Thoracic aorta (tissue), 2 donors: ENCODE measurements at regions not wholly inside any gene's neighbourhood (a gene's known extent, or its start where the extent isn't known, plus 50 kb on each side); places are given as distances from the start of the nearest gene placed in this dataset.

Experiments used
- ATAC-seq: fragments of 150-250 bp; one replicate; pipeline ENCODE4 v1.8.0; 2017; ENCODE audit warnings: low read depth; ENCODE audit not compliant: insufficient number of reproducible peaks, low FRiP score
- DNase-seq: peaks from one replicate; pipeline ENCODE4 v3.0.0-alpha.2; 2020; ENCODE audit warnings: low spot score
- H3K27ac ChIP-seq, 2 donors: fragments of 200-600 bp; sonication (generic); 1 replicate in 1 of 2; 2 replicates in 1 of 2; pipeline ENCODE4 v1.5.1; 2016; ENCODE audit warnings: mild to moderate bottlenecking in 2 of 2, moderate library complexity in 2 of 2
- H3K27me3 ChIP-seq: fragments of 200-600 bp; sonication (generic); replicated peaks from 2 replicates; pipeline ENCODE4 v1.6.0; 2016; ENCODE audit warnings: mild to moderate bottlenecking; ENCODE audit not compliant: insufficient read depth
- H3K36me3 ChIP-seq: fragments of 200-600 bp; sonication (generic); one replicate; pipeline ENCODE4 v1.5.1; 2016
- H3K4me1 ChIP-seq, 2 donors: fragments of 200-600 bp; sonication (generic); 1 replicate in 1 of 2; 2 replicates in 1 of 2; pipeline versions ENCODE4 v1.5.1 to v1.6.0; 2016; ENCODE audit warnings: low read depth in 2 of 2, mild to moderate bottlenecking in 1 of 2; ENCODE audit not compliant: control insufficient read depth in 1 of 2
- H3K4me3 ChIP-seq: fragments of 200-600 bp; sonication (generic); 2 replicates; pipeline ENCODE4 v1.5.1; 2016; ENCODE audit warnings: mild to moderate bottlenecking
- H3K9me3 ChIP-seq: fragments of 200-600 bp; sonication (generic); 2 replicates; pipeline ENCODE4 v1.5.1; 2016
- CTCF ChIP-seq: fragments of 200-600 bp; sonication (generic); IDR thresholded peaks from one replicate; pipeline ENCODE4 v1.5.1; 2019; ENCODE audit warnings: antibody characterized with exemption

- H3K4me3 ChIP-seq, result no peak overlapping the region
- no peaks in the 10 kb centered on the region for H3K4me1 ChIP-seq
- no peaks in the 10 kb centered on the region for H3K9me3 ChIP-seq
- H3K27ac ChIP-seq, result no peak overlapping the region
- ATAC-seq, result no peak
- no peak for DNase-seq
- H3K27me3 ChIP-seq, result no peaks in the 10 kb centered on the region
- TF ChIP-seq CTCF, result no peak
- H3K36me3 ChIP-seq, result no peaks in the 10 kb centered on the region
These were observed 381.9 kb downstream of the OTUD1 start for GRCh38 chr10:23820792-23821191.

- H3K27ac ChIP-seq, result no peak overlapping the region
- no peaks in the 10 kb centered on the region for H3K9me3 ChIP-seq
- no peaks in the 10 kb centered on the region for H3K4me1 ChIP-seq
- DNase-seq (no peak), ATAC-seq (no peak)
- H3K36me3 ChIP-seq, result no peaks in the 10 kb centered on the region
- no peak overlapping the region for H3K4me3 ChIP-seq
- no peak for TF ChIP-seq CTCF
- no peaks in the 10 kb centered on the region for H3K27me3 ChIP-seq
These were observed 384.1 kb upstream of the KIAA1217 start for GRCh38 chr10:23824822-23825221.

- ATAC-seq, result no peak
- TF ChIP-seq CTCF, result no peak
- no peaks in the 10 kb centered on the region for H3K9me3 ChIP-seq
- DNase-seq, result no peak
- no peaks in the 10 kb centered on the region for H3K27me3 ChIP-seq
- H3K4me1 ChIP-seq, result no peaks in the 10 kb centered on the region
- no peaks in the 10 kb centered on the region for H3K36me3 ChIP-seq
- H3K4me3 ChIP-seq, result no peak overlapping the region
- H3K27ac ChIP-seq, result no peak overlapping the region
These were observed 382.5 kb upstream of the KIAA1217 start for GRCh38 chr10:23826421-23826820.

- DNase-seq (no peak), ATAC-seq (no peak)
- Histone ChIP-seq H3K27ac (no peak overlapping the region), H3K27me3 (no peaks in the 10 kb centered on the region), H3K4me3 (no peak overlapping the region), H3K36me3 (no peaks in the 10 kb centered on the region), H3K4me1 (no peaks in the 10 kb centered on the region), H3K9me3 (no peaks in the 10 kb centered on the region)
- TF ChIP-seq CTCF, result no peak
These were observed 379.4 kb upstream of the KIAA1217 start for GRCh38 chr10:23829556-23829955.

GRCh38 chr10:23834091-23834490 lies 374.8 kb upstream of the KIAA1217 start:
- Histone ChIP-seq H3K27me3 (no peaks in the 10 kb centered on the region), H3K9me3 (no peaks in the 10 kb centered on the region), H3K27ac (no peak overlapping the region), H3K4me1 (no peaks in the 10 kb centered on the region), H3K36me3 (no peaks in the 10 kb centered on the region), H3K4me3 (no peak overlapping the region)
- no peak for DNase-seq
- no peak for ATAC-seq
- no peak for TF ChIP-seq CTCF
